Activated T-helper 1 cell treated with anti-CD3 and anti-CD28 coated beads, Interleukin-12 subunit alpha, Interleukin-12 subunit beta, Interleukin-2, Interleukin-4 antibody, amounts not matched to agents 30 ng/mL and 10 ng/mL and 1 ng/mL, durations not matched to agents 14 hours and 24 hours and 36 hours (primary cell): ENCODE measurements at regions not wholly inside any gene's neighbourhood (a gene's known extent, or its start where the extent isn't known, plus 50 kb on each side); places are given as distances from the start of the nearest gene placed in this dataset.

Experiments
- DNase-seq: peaks from one replicate; pipeline ENCODE4 v3.0.0; 2021; ENCODE audit warnings: low spot score
- H3K27ac Mint-ChIP-seq: one replicate; pipeline ENCODE4 v1.8.0; 2021; ENCODE audit warnings: mild to moderate bottlenecking, mixed read lengths
- H3K27me3 Mint-ChIP-seq: one replicate; pipeline ENCODE4 v1.8.0; 2022; ENCODE audit warnings: mild to moderate bottlenecking, moderate library complexity, mixed read lengths; ENCODE audit not compliant: insufficient read depth
- H3K36me3 Mint-ChIP-seq: one replicate; pipeline ENCODE4 v1.8.0; 2021; ENCODE audit warnings: low read depth, mixed read lengths
- H3K4me1 Mint-ChIP-seq: one replicate; pipeline ENCODE4 v1.8.0; 2021; ENCODE audit warnings: low read depth, mixed read lengths
- H3K4me3 Mint-ChIP-seq: one replicate; pipeline ENCODE4 v1.8.0; 2021; ENCODE audit warnings: mild to moderate bottlenecking, moderate library complexity, mixed read lengths
- H3K9me3 Mint-ChIP-seq: one replicate; pipeline ENCODE4 v1.8.0; 2021; ENCODE audit warnings: mixed read lengths
- intact Hi-C: fragments of 100-400 bp; cut with micrococcal nuclease; formaldehyde crosslinking; loops from one replicate; pipeline ENCODE4 v1.15.1; 2024

DNA sequence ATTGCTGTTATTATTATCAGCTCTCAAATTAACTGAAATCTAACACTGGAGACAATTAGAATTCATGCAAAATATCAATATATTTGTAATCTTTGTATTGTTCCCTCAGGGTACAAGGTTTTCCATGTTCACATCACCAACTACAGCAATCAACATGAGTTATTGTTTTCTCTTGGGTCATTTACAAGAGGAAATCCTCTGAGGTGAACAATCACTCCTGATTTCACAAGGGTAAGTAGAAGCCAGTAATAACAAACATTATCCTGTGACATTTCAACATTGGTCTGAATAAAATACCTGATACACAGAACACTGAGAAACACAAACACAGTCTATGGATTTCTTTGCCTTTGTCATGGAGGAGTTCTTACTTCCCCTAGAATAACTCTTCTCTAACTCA is 174.0 kb downstream of the SUCNR1 start:
- Mint-ChIP-seq H3K4me1 (no peaks in the 10 kb centered on the region), H3K9me3 (no peaks in the 10 kb centered on the region), H3K4me3 (no peak overlapping the region), H3K36me3 (no peaks in the 10 kb centered on the region), H3K27me3 (peaks cover 13% of the 10 kb centered on the region), H3K27ac (no peak overlapping the region)
- intact Hi-C loops = no loop called here
- DNase-seq = no peak

GRCh38 chr3:152048831-152049230 is 175.4 kb downstream of the SUCNR1 start:
- Mint-ChIP-seq H3K4me1 (no peaks in the 10 kb centered on the region), H3K27ac (no peak overlapping the region), H3K36me3 (no peaks in the 10 kb centered on the region), H3K27me3 (peaks cover 11% of the 10 kb centered on the region), H3K9me3 (no peaks in the 10 kb centered on the region), H3K4me3 (no peak overlapping the region)
- no peak for DNase-seq
- intact Hi-C loops = no loop called here

DNA sequence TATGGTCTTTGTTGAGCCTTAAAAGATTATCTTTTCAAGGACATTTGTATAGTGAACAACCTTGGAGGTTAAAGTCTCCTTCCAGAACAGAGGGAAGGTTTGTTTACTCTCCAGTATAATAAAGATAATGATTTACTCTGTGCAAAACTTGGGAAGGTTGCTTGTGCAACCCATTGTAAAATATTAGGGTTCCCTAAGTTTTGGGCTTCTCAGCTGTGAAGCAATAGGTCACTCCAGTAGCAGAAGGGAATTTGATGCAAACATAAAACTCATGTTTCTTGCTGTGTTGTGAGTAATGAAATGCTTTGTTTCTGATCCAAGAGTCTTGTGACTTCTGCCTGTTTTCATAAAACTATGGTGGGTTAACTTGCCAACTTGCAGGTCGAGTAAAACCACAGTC is 177.5 kb downstream of the SUCNR1 start:
- H3K27me3 Mint-ChIP-seq = peaks cover 13% of the 10 kb centered on the region
- intact Hi-C loops = no loop called here
- H3K4me1 Mint-ChIP-seq = no peaks in the 10 kb centered on the region

GRCh38 chr3:152051501-152052404 is 178.3 kb downstream of the SUCNR1 start:
- H3K27ac Mint-ChIP-seq = no peak overlapping the region
- H3K4me3 Mint-ChIP-seq = no peak overlapping the region
- no peaks in the 10 kb centered on the region for H3K9me3 Mint-ChIP-seq
- intact Hi-C loops = no loop called here
- H3K27me3 Mint-ChIP-seq = peaks cover 8% of the 10 kb centered on the region
- no peak for DNase-seq
- no peaks in the 10 kb centered on the region for H3K36me3 Mint-ChIP-seq
- no peaks in the 10 kb centered on the region for H3K4me1 Mint-ChIP-seq

More for the DNA sequence above, 177.5 kb downstream of the SUCNR1 start:
- Mint-ChIP-seq H3K27ac (no peak overlapping the region), H3K9me3 (no peaks in the 10 kb centered on the region), H3K4me3 (no peak overlapping the region), H3K36me3 (no peaks in the 10 kb centered on the region)
- no peak for DNase-seq

GRCh38 chr3:152053866-152054265 is 180.4 kb downstream of the SUCNR1 start:
- no peaks in the 10 kb centered on the region for H3K4me1 Mint-ChIP-seq
- intact Hi-C loops = no loop called here
- no peaks in the 10 kb centered on the region for H3K36me3 Mint-ChIP-seq
- peaks cover 12% of the 10 kb centered on the region for H3K27me3 Mint-ChIP-seq
- no peak overlapping the region for H3K4me3 Mint-ChIP-seq
- H3K9me3 Mint-ChIP-seq = no peaks in the 10 kb centered on the region
- DNase-seq = no peak
- H3K27ac Mint-ChIP-seq = no peak overlapping the region

DNA sequence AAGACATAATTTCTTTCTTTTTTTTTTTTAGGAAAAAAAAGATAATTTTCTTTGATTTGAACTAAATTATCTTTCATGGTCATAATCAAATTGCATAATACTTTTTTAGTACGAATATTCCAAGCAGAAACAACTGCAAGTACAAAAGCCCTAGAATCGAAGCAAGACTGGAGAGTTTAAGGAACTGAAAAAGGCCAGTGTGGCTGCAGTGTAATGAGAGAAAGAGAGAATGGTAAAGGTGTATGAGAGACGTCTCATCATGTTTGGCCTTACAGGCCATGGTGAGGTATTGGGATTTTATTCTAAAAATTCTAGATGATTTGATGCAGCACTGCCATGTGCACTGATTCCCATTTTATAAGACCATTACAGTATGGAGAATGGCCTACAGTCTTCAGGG is 180.9 kb downstream of the SUCNR1 start:
- no peaks in the 10 kb centered on the region for H3K4me1 Mint-ChIP-seq
- H3K4me3 Mint-ChIP-seq = no peak overlapping the region

DNA sequence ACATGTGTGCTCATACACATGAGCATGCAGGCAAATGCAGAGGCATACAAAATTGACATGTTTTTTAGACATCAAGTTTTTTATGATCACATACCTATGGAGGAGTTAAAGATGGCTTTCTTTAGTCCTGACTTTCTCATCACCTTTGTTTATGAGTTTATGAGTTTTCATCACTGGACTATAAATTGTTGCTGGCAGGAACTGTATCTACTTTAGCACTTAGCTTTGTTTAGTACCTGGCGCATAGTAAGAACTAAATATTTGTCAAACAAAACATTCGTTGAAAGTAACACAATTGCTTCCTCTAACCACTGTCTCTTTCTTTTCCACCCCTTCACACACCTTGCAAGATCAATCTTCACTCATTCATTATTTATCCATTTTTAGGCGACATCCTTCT is 182.6 kb downstream of the SUCNR1 start:
- DNase-seq = no peak
- H3K4me1 Mint-ChIP-seq = no peaks in the 10 kb centered on the region
- intact Hi-C loops = no loop called here
- H3K4me3 Mint-ChIP-seq = no peak overlapping the region
- peaks cover 15% of the 10 kb centered on the region for H3K27me3 Mint-ChIP-seq
- H3K9me3 Mint-ChIP-seq = no peaks in the 10 kb centered on the region
- no peak overlapping the region for H3K27ac Mint-ChIP-seq
- no peaks in the 10 kb centered on the region for H3K36me3 Mint-ChIP-seq

More for the DNA sequence above, 180.9 kb downstream of the SUCNR1 start:
- Mint-ChIP-seq H3K27me3 (peaks cover 12% of the 10 kb centered on the region), H3K9me3 (no peaks in the 10 kb centered on the region), H3K36me3 (no peaks in the 10 kb centered on the region), H3K27ac (no peak overlapping the region)
- DNase-seq = no peak
- intact Hi-C loops = no loop called here

GRCh38 chr3:152056481-152056880 is 183.0 kb downstream of the SUCNR1 start:
- intact Hi-C loops = no loop called here
- H3K9me3 Mint-ChIP-seq = no peaks in the 10 kb centered on the region
- H3K4me3 Mint-ChIP-seq = no peak overlapping the region
- DNase-seq = no peak
- no peak overlapping the region for H3K27ac Mint-ChIP-seq
- peaks cover 15% of the 10 kb centered on the region for H3K27me3 Mint-ChIP-seq
- no peaks in the 10 kb centered on the region for H3K36me3 Mint-ChIP-seq
- H3K4me1 Mint-ChIP-seq = no peaks in the 10 kb centered on the region

GRCh38 chr3:152056987-152057386 is 183.5 kb downstream of the SUCNR1 start:
- H3K27ac Mint-ChIP-seq = no peak overlapping the region
- DNase-seq = no peak
- intact Hi-C loops = no loop called here
- no peak overlapping the region for H3K4me3 Mint-ChIP-seq
- H3K9me3 Mint-ChIP-seq = no peaks in the 10 kb centered on the region
- H3K4me1 Mint-ChIP-seq = no peaks in the 10 kb centered on the region
- peaks cover 13% of the 10 kb centered on the region for H3K27me3 Mint-ChIP-seq
- H3K36me3 Mint-ChIP-seq = no peaks in the 10 kb centered on the region

DNA sequence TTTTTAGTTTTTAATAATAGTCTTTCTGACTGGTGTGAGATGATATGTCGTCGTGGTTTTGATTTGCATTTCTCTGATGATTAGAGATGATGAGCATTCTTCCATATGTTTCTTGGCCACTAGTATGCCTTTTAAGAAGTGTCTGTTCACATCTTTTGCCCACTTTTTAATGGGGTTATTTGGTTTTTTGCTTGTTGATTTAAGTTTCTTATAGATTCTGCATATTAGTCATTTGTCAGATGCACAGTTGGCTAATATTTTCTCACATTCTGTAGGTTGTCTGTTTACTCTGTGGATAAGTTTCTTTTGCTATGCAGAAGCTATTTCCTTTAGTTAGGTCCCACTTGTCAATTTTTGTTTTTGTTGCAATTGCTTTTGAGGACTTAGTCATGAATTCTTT is 185.4 kb downstream of the SUCNR1 start:
- DNase-seq = no peak
- H3K4me1 Mint-ChIP-seq = no peaks in the 10 kb centered on the region
- H3K27ac Mint-ChIP-seq = no peak overlapping the region
- intact Hi-C loops = no loop called here
- H3K36me3 Mint-ChIP-seq = no peaks in the 10 kb centered on the region
- no peak overlapping the region for H3K4me3 Mint-ChIP-seq
- no peaks in the 10 kb centered on the region for H3K9me3 Mint-ChIP-seq
- H3K27me3 Mint-ChIP-seq = peaks cover 15% of the 10 kb centered on the region

- Mint-ChIP-seq H3K36me3 (no peaks in the 10 kb centered on the region), H3K4me1 (no peaks in the 10 kb centered on the region), H3K4me3 (no peak overlapping the region), H3K27ac (no peak overlapping the region), H3K9me3 (no peaks in the 10 kb centered on the region), H3K27me3 (peaks cover 12% of the 10 kb centered on the region)
- no peak for DNase-seq
- intact Hi-C loops = no loop called here
Observed at GRCh38 chr3:152060701-152061100, 187.3 kb downstream of the SUCNR1 start.

GRCh38 chr3:152061296-152061695 is 187.9 kb downstream of the SUCNR1 start:
- Mint-ChIP-seq H3K4me1 (no peaks in the 10 kb centered on the region), H3K9me3 (no peaks in the 10 kb centered on the region), H3K4me3 (no peak overlapping the region), H3K27me3 (peaks cover 12% of the 10 kb centered on the region), H3K36me3 (no peaks in the 10 kb centered on the region), H3K27ac (no peak overlapping the region)
- intact Hi-C loops = no loop called here
- no peak for DNase-seq

DNA sequence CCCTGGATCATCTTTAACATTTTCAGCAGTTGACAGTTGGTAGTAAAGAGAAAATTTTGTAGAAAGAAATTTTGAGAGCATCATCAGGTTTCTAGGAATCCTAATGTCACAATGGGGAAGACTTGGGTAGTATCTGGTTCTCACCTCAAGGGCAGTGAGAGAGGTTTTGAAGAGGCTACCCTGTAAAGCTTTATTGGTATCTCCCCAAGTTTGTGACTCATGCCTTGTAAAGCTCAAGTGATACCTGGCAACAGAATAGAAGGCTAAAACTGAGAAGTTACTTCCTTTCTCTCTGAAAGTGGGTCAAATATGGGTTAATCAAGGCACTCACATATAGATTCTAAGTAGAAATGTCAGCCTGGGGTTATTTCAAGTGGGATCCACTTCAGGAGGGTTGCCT is 196.4 kb downstream of the SUCNR1 start:
- intact Hi-C loops = loop anchor here (5.0 kb wide), 2 partner anchors 172 to 202 kb away; no protein-coding TSS in a partner anchor
- H3K27me3 Mint-ChIP-seq = peaks cover 2% of the 10 kb centered on the region
- H3K4me3 Mint-ChIP-seq = no peak overlapping the region
- no peaks in the 10 kb centered on the region for H3K4me1 Mint-ChIP-seq
- H3K27ac Mint-ChIP-seq = no peak overlapping the region
- no peaks in the 10 kb centered on the region for H3K9me3 Mint-ChIP-seq
- DNase-seq = no peak
- no peaks in the 10 kb centered on the region for H3K36me3 Mint-ChIP-seq
